ENCODE measurements at regions not wholly inside any gene's neighbourhood (a gene's known extent, or its start where the extent isn't known, plus 50 kb on each side); places are given as distances from the start of the nearest gene placed in this dataset.

GRCh38 chr1:53378061-53378460 is 50.2 kb upstream of the LRP8 start:
- peak in 1 of 2 donors; percentile 43 for DNase-seq (ENCODE audit: low spot score in 2 of 2)
- no peak for TF ChIP-seq CTCF (IDR thresholded peaks at IDR 0.05)
- TF ChIP-seq POLR2A (IDR thresholded peaks at IDR 0.05), result no peak
- no peak overlapping the region for H3K4me3 ChIP-seq (ENCODE audit: low read depth, poor library complexity, severe bottlenecking)
- intact Hi-C loops (cut with DNase I; ENCODE audit: low total_unique reads), result no loop called here
- WGBS, 2 donors, result 82 to 84% methylated on average over 5 of the region's 5 CpGs

GRCh38 chr1:53378932-53379661 is 51.2 kb upstream of the LRP8 start:
- WGBS, 2 donors, result 94% methylated on average over 11 of the region's 11 CpGs
- peak in 1 of 2 donors; percentile 58 for DNase-seq (ENCODE audit: low spot score in 2 of 2)
- intact Hi-C loops (cut with DNase I; ENCODE audit: low total_unique reads), result no loop called here
- no peak overlapping the region for H3K4me3 ChIP-seq (ENCODE audit: low read depth, poor library complexity, severe bottlenecking)
- TF ChIP-seq POLR2A (IDR thresholded peaks at IDR 0.05) (no peak), CTCF (IDR thresholded peaks at IDR 0.05) (no peak)

GRCh38 chr1:53379662-53380002 is 51.8 kb upstream of the LRP8 start:
- WGBS, 2 donors, result 86 to 91% methylated on average over 4 of the region's 4 CpGs
- intact Hi-C loops (cut with DNase I; ENCODE audit: low total_unique reads), result no loop called here
- no peak overlapping the region for H3K4me3 ChIP-seq (ENCODE audit: low read depth, poor library complexity, severe bottlenecking)
- no peak for TF ChIP-seq POLR2A (IDR thresholded peaks at IDR 0.05)
- TF ChIP-seq CTCF (IDR thresholded peaks at IDR 0.05), result no peak
- peak in 1 of 2 donors; percentile 42 for DNase-seq (ENCODE audit: low spot score in 2 of 2)

GRCh38 chr1:53380296-53380695 is 52.4 kb upstream of the LRP8 start:
- TF ChIP-seq POLR2A (IDR thresholded peaks at IDR 0.05), result no peak
- TF ChIP-seq CTCF (IDR thresholded peaks at IDR 0.05), result no peak
- no peak for DNase-seq (ENCODE audit: low spot score in 2 of 2)
- intact Hi-C loops (cut with DNase I; ENCODE audit: low total_unique reads), result no loop called here
- 78 to 83% methylated on average over 5 of the region's 5 CpGs for WGBS, 2 donors
- no peak overlapping the region for H3K4me3 ChIP-seq (ENCODE audit: low read depth, poor library complexity, severe bottlenecking)

GRCh38 chr1:53381790-53382401 is 54.0 kb upstream of the LRP8 start:
- intact Hi-C loops (cut with DNase I; ENCODE audit: low total_unique reads), result no loop called here
- H3K4me3 ChIP-seq (ENCODE audit: low read depth, poor library complexity, severe bottlenecking), result no peak overlapping the region
- TF ChIP-seq POLR2A (IDR thresholded peaks at IDR 0.05) (no peak), CTCF (IDR thresholded peaks at IDR 0.05) (no peak)
- DNase-seq (ENCODE audit: low spot score in 2 of 2), result no peak
- WGBS, 2 donors, result 54 to 55% methylated on average over 8 of the region's 8 CpGs
